HG03457 (cell line): ENCODE measurements at regions not wholly inside any gene's neighbourhood (a gene's known extent, or its start where the extent isn't known, plus 50 kb on each side); places are given as distances from the start of the nearest gene placed in this dataset.
"Not testable (repeated sequence)": the region's sequence is repeated elsewhere in the genome, so short reads cannot be mapped to it uniquely, and the experiment has no call there.

Experiments used
- ATAC-seq: cut with Tn5 transposase; IDR thresholded peaks from one replicate; pipeline ENCODE4 v1.9.1; 2021; ENCODE audit warnings: moderate number of reproducible peaks; ENCODE audit not compliant: unreplicated experiment

DNA sequence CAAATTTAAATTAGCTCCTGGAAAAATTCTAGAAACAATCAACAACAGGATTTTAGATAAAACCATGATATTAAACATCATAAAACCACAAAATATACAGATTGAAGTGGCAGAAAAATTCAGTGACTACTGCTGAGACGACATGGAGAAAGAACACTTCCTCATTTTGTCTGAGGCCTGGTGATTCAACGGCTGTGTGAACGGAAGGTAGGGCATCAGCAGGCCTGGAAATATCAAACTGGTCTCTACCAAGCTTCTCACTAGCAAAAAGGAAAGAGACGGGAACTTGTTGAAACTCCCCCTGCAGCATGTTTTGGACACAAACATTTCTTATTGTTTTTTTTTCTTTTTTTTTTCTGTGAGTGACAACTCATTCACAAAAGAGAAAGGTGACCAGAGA, 58.0 kb upstream of the AHI1 start:
- ATAC-seq, result no peak

- no peak for ATAC-seq
These were observed 60.0 kb upstream of the AHI1 start for GRCh38 chr6:135557582-135557981.

DNA sequence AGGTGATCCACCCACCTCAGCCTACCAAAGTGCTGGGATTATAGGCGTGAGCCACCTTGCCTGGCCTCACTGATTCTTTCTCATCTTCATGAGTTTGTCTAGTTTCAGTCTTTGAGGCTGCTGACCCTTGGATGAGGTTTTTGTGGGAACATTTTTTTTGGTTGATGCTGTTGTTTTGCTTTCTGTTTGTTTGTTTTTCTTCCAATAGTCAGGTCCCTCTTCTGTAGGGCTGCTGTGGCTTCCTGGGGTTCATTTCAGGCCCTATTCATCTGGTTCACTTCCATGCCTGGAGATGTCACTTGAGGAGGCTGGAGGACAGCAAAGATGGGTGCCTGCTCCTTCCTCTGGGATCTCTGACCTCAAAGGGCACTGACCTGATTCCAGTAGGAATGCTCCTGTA, 68.1 kb upstream of the AHI1 start:
- not testable (repeated sequence) for ATAC-seq

- ATAC-seq, result no peak
These were observed 69.0 kb upstream of the AHI1 start for GRCh38 chr6:135566311-135567068.

DNA sequence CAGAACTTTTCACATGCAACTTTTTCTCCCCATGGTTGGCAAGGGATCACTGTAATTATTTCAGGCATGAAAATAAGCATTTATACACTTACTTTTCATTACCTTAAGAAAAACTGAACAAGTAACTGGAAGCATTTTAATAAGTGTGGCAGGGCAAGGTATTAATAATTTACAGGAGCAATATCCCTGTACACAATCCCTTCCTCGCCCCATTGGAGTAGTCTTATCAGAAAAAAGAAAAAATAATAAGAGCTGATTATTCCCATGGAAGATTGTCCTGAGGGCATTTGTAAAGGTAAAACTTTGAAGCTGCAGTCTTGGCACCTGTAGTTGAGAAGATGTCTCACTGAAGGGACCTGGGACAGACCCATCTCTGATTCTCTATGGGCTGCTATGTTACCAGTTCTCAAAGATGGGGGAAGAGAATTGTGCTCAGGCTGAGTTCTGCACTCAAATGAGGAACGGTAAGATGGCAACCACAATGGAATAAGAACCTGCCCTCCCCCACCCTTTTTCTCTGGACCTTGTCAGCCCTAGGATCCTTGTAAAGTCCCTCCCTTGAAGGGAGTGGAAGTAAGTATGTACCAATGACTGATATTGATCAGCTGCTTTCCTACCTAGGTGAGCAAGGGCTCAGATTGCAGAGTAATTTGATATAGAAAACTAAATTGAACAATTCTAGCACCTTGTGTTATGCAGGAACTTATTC, 70.0 kb upstream of the AHI1 start:
- no peak for ATAC-seq

DNA sequence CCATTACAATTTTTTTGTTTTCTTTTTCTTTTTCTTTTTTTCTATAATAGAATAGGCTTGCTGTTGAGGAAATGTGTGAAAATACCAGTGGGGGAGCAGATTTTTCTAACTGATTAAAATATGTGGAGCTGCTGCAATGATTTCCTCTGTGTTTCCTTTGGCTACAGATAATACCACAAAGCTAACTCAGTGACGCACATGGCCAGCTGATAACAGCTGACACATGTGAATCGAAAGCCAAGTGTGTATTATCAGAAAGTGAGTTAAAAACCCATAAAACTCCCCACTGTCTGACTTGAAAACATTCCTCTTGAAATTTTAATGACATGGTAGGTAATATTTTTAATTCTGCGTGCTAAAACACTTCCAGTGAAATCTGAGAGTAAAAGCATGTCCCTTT, 70.8 kb upstream of the AHI1 start:
- ATAC-seq, result no peak

GRCh38 chr6:135572051-135572450, 74.5 kb upstream of the AHI1 start:
- no peak for ATAC-seq

GRCh38 chr6:135575629-135576028, 78.1 kb upstream of the AHI1 start:
- ATAC-seq, result no peak

DNA sequence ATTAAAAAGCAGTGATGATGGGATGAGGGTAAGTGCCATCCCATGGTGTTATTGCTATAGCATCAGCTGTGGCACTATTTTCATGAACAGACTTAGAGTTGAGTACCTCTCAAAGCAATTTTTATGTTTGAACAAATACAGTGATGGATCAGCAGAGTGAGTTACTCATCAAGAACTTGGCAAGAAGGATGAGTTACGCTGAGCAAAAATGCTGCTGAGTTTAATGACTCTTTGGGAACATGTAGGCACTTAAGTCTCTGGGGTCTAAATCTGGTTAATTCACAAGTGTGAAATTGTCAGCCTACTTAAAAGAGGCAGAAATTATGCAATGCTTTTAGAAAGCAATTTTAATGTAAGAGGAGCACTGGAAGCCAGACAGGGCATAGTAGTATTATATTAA, 78.5 kb upstream of the AHI1 start:
- no peak for ATAC-seq

- ATAC-seq, result peak; percentile 94
These were observed 79.6 kb upstream of the AHI1 start for GRCh38 chr6:135577059-135577538.

GRCh38 chr6:135578976-135579375, 81.4 kb upstream of the AHI1 start:
- no peak for ATAC-seq

DNA sequence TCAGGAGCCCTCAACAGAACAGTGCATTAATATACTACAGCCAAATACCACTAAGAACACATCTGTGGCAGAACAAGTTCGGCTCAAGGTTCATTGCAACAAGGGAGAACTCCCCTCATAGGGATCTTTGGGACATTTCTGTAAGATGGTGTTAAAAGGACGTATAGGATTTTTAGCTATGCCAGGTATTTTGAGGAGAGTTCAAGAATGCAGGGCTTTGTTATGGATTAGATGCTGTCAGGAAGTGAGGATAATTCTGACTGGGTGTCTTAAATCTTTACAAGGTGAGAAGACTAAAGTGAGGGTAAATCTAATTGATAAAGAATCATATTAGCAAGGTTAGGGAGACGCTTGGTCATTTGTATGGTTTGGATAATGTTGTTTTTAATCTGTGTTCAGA, 83.7 kb upstream of the AHI1 start:
- no peak for ATAC-seq

DNA sequence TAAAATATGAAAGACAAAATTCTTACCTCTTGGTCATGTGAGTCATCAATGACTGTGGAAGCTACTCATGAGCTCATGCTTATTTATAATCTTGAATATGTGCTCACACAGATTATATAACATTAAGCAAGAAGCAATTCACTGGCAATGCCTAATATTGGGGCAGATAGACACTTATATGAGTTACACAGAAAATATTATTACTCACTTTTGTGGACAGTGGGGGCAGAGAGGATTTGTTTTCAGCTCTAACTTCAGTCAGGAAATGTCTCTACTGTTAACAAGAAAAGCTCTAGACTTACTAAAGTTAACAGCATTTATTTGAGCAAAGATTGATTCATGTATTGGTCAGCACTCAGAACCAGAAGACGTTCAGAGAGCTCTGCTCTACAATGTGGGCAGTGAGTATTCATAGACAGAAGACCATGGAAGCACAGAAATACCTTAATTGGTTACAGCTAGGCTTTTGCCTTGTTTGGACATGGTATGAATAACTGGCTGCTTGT, 85.8 kb upstream of the AHI1 start:
- ATAC-seq, result no peak

DNA sequence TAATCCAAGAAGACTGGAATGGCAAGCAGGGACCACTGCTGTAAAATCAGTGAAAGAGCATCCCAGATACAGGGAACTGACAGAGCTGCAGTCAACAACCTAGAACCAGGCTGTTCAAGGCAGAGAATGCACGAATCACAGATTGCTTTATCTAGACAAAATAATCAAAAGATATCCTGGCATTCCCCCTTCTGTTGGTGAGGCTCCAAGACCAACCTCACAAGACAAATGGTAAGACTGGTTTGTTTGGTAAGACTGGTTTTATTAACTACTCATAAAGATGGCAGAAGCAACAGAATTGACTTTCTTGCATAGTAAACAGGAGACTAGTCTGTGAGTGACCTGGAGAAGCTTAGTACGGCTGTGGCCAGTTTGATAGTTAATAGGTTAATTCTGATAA, 88.8 kb upstream of the AHI1 start:
- no peak for ATAC-seq

GRCh38 chr6:135586844-135587243, 89.3 kb upstream of the AHI1 start:
- ATAC-seq, result no peak

DNA sequence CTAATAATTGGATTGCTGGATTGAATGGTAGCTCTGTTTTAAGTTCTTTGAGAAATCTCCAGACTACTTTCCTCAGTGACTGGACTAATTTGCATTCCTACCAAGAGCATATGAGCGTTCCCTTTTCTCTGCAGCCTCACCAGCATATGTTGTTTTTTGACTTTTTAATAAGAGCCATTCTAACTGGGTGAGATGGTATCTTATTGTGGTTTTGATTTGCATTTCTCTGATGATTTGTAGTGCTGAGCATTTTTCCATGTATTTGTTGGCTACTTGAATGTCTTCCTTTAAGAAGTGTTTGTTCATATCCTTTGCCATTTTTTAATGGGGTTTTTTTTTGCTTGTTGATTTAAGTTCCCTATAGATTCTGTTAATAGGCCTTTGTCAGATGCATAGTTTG, 94.7 kb upstream of the AHI1 start:
- no peak for ATAC-seq

DNA sequence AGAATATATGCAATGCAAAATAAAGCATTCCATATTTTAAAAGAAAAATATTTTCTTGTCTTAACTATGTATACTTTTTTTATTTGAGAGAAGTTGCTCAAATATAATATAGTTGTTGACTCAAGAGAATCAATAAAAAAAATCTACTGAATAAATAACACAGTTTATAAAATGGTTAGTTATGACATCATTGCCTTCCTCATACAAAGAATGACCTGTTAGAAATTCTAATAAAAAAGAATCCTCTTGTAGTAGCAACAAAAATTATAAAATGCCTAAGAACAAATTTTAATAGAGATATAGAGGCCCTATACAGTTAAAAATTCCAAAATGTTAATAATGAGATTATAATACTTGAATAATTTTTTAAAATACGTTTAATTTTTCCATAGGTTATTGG, 96.5 kb upstream of the AHI1 start:
- ATAC-seq, result no peak

- no peak for ATAC-seq
These were observed 102.7 kb upstream of the AHI1 start for GRCh38 chr6:135600086-135600702.

- ATAC-seq, result no peak
These were observed 103.4 kb upstream of the AHI1 start for GRCh38 chr6:135600931-135601330.

DNA sequence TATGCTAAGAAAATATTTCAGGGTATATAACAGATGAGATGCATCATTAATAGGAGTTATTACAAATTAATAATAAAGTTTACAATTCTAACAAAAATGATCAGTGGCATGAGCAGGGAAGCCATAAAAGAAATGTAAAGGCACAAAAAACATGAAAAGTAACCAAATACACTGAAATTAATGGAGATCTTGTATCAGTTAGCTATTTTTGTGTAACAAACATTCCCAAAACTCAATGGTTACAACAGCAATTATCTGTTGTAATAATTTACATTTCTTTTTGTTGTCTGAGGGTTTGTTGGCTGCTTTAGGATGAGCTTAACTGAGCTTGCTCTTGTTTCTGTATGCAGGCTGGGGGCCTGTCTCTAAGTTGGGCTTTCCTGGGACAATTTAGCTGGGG, 104.3 kb upstream of the AHI1 start:
- no peak for ATAC-seq

- ATAC-seq, result no peak
These were observed 105.7 kb upstream of the AHI1 start for GRCh38 chr6:135603249-135603648.
